HG02571 (cell line): ENCODE measurements at regions not wholly inside any gene's neighbourhood (a gene's known extent, or its start where the extent isn't known, plus 50 kb on each side); places are given as distances from the start of the nearest gene placed in this dataset.

Experiments used
- ATAC-seq: cut with Tn5 transposase; IDR thresholded peaks from one replicate; pipeline ENCODE4 v1.9.1; 2021; ENCODE audit warnings: mild to moderate bottlenecking, moderate library complexity; ENCODE audit not compliant: unreplicated experiment

DNA sequence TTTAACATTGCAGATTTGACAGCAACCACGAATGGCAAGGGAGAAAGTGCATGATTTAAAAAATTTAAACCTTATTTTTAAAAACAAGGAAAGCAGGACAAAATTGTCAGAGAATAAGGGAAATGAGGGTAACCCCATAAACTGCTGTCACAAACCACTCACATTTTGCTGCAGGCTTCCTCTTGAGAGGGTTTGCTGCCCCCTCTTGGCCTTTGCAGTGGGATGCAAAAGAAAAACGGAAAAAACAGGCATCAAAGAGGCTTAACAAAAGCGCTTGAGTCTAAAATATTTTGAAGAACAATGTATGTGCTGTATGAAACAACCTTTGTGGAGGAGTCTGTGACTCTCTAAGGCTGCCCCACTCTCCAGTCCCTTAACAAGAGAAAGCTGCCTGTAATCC, 91.6 kb downstream of the TMX3 start:
- peak; percentile 50 for ATAC-seq

DNA sequence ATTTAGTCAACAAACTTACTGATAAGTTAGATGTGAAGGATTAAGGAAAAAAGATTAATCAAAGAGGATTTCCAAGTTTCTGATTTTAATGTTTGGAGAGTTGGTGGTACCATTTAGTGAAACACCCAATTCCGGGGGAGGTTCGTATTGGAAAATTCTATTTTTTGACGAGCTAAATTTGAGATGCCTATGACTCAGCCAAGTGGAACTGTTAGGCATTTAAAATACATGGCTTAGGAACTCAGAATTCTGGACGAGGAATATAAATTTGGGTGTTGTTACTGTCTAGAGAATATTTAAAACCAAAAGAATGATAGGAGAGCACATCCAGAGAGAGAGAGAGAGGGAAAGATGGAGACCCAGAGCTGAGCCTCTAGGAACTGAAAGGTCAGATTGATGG, 103.6 kb downstream of the TMX3 start:
- ATAC-seq: no peak

DNA sequence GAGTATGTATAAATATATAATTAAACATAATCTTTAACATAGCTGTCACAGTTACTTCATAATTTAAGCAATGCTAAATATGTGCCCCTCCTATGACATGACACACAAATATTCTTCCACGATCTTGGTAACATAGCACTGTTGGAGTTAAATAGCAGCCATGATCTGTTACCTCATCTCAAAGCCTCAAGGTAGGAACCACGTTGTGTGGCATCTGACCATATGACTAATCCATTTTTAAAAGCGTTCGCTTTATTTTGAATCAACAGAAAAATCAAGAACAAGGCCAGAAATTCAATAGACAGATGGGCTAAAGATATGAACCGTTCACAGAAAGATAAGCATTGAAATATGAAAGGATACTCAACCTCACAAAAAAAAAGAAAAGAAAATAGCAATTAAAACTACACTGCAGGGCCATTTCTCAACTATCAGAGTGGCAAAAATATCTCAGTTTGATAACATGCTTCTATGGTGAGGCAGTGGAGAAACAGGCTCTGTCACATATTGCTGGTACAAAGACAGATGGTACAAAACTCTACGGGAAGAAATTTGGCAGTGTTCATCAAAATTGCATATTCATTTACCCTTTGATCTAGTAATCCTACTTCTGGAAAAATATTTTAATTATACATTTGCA, 105.9 kb downstream of the TMX3 start:
- ATAC-seq: no peak

DNA sequence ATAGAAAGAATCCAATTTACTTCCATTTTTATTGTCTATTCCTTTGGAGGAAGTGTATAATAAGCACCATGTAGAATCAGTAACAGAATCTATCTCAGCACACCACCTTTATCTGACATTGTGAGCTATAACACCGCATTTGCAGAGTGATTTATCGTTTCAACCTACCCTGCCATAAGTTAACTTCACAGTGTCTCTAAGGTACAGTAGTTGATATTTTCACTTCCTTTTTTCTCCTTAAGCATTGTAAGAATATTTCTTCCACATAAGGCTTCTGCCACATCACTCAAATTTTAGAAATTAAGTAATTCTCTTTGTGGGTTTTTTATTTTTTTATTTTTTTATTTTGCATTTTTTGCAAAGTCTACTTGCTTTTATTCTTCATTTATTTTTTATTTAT, 107.1 kb downstream of the TMX3 start:
- ATAC-seq: no peak

DNA sequence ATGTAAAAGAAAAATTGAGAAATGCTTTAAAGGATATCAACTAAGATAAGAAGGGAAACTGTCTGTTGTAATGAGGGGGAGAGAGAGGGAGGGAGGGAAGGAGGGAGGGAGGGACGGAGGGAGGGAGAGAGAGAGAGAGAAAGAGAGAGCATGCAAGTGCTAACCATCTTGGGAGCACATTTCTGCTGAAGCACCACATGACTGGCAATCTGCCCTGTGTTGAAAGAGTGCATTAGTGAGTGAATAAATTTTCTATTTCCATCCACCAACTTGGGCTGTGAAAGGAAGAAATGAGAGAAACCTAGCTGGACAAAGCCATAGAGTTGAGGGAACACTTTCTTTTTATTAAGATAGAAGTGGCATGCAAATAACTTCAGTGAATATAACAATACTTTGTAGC, 110.7 kb downstream of the TMX3 start:
- no peak for ATAC-seq

DNA sequence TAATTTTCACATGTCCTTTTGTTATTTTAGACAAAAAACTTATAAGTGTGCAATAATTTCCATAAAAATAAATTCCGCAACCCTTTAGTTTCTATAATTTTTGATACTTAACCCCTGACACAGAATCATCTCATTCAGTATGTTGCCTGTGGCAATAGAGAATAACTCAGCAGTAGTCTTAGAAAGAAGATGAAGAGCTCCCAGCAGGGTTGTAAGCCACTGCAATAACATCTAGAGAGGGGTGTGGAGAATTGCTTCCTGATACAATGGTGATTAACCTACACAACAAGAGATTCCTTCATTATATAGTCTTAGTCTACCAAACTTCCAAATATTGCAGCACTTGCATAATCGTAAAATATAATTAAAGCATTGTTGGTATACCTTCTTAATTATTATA, 118.9 kb downstream of the TMX3 start:
- no peak for ATAC-seq

DNA sequence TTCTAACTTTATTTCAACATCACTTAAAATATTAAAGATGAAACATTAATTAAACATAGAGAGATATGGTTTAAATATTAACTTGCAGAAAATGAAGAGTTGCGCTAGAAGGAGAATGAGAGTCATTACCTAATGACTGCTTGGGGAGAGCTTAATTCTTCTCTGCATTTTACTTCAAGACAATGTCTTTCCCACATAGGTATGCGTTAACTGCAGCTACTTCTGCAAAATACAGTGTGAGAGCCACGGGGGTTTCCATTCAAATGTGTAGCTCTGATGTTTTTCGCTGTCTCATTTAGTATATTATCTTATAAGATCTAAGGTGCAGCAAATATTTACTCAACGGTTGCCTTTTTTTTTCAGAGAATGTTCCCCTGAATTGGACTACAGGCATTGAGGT, 126.7 kb downstream of the TMX3 start:
- no peak for ATAC-seq

DNA sequence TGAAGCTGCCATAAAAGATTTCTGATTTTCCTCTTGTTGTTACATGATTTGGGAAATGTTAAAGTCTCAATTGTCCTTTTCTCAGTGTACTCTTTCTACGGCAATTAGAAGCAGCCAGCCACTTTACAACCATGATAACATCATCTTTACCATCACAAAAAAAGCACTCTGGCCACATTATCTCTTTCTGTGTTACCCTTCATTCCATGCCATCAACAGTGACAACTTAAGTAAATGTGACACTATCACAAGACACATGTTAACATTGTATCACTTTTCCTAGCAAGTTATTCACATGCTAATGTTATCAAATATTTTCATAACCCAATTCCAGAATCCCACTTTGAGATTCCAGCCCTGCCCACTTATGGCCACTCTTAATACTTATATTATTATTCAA, 131.2 kb downstream of the TMX3 start:
- no peak for ATAC-seq

DNA sequence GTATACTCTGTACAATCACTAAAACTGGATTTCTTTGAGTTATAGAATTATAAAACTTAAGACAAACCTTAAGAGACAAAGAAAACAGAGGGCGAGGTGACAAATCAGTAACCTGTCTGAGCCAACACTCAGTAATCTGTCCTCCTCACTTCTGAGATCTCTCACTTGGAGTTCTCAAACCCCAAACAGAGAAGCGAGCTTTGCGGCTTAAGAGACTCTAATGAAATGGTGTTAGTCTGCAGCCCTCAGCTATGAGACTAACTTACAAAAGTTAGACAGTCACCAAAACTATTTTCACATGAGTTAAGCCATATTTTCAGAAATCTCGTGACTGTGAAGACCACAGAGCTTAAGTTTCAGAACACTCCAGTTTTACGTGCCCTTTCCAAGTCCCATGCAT, 140.6 kb downstream of the TMX3 start:
- no peak for ATAC-seq

DNA sequence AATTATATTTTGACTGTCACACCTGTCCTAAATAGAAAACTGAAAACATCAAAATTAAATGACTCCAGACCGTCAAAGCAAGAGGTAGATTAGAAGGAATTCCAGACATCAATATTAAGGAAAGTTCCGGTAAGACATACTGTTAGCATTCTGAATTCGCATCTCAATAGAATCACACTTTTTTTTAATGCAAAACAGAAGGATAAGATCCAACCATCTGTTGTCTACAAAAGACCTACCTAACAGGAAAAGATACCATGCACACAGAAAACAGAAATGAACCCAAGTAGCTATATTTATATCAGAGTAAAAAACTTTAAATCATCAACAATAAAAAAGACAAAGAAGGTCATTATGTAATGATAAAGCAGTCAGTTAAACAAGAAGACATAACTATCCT, 145.0 kb downstream of the TMX3 start:
- no peak for ATAC-seq

DNA sequence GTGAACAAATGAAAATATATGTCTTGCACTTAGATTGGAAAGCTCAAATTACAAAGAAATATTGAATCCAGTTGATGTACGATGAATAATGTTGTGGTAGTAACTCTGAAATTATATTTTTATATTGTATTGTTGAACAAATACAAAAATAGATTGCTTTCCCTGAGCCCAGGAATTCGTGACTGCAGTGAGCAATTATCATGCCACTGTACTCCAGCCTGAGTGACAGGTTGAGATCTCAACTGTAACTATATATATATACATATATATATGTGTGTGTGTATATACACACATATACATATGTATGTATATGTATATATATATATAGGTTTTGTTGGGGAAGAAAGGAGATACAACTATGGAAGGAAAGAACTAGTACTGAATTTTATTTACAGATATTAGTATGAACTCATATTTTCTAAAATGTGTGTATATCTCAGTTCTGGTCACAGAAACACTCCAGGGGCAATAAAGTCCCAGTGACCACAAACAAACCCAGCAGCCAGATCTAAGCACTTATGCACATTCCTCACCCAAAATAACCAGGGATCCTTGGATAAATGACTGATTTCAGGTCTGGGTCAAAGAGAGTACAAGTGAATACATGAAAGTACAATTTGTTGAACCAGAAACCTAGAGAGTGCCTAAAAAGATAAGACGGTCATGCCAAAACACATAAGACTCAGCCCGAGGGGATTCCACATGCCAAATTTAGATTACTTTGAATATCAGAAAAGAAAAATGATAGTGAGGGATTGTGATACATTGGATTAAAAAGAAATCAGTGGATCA, 146.3 kb downstream of the TMX3 start:
- ATAC-seq: no peak

DNA sequence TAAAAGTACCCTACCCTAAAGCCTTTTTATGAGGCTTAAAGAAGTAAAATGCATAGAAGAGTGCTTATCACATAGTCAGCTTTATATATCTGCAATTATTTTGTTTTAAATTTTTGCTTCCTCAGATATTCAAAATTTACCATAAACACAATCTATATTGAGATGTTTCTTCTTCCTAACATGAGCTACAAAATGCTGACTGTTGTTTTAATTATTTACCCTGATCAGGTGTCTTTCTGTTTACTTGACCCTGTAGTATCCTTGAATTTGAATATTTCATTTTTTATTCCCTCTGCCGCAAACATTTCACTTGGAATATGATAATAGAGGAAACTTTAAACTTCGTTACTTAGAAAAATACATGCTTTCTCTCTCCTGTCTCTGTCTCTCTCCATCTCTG, 147.9 kb downstream of the TMX3 start:
- no peak for ATAC-seq

DNA sequence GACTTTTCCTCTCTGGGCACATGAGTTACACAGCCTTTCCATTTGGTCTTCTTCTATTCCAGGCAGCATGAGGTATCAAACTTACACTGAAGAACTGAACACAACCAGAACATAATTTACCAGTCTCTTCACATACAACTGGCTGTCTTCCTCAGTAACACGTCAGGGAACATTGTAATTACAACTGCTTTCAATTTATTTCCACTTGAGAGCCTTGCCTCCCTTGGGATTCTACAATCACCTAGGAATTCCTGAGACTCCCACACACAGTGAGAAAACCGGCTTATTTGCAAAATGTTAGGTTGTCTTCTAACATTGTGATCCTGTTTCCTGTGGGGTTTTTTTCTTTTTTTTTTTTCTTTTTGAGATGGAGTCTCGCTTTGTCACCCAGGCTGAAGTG, 149.9 kb downstream of the TMX3 start:
- ATAC-seq: no peak

DNA sequence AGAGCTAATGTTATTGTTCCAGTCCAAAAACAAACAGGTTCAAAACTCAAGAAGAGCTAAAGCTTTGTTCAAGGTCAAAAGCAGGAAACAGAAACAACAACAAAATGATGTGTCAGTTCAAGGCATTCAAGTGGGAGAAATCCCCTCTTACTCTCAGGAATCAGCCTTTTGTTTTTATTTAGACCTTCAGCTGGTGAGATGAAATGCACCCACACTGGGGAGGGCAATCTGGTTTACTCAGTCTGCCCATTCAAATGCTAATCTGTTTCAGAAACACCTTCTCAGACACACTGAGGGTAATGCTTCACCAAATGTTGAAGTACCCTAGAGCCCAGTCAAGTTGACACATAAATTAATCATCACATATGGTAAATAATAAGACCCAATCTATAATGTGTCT, 150.6 kb downstream of the TMX3 start:
- no peak for ATAC-seq

DNA sequence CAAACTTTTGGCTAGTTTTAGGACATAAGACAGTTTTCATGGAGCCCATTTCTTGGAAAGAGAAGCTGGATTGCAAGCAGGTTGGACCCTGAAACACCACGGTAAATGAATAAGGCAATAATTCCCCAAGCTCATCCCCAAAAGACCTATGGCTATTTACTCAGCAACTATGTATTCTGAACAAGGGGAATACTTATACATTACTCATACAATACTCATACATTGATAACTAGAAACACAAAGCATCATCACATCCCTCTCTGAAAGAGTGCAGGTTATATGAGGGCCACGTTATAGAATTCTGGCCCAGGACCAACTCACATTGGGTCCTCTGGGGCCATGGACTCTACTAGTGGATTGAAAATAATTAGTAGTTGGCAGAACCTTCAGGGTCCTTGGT, 154.8 kb downstream of the TMX3 start:
- ATAC-seq: no peak

DNA sequence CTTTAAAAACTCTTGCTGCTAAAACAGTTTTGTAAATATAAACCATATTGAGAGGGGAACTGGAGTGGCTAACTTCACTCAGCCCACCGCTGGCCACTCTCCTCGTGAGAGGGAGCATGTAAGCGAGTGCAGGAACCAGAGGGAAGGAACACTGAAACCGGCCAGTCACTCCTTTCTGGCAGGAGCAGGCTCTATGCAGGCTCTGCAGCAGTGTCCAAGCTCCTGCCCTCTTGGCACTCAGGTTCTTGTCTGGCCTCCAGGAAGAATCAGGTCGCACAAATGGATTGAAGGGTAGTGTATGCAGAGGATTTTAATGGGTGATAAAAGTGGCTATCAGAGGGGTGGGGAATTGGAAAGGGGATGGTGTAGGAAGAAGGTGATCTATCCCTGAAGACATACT, 157.7 kb downstream of the TMX3 start:
- ATAC-seq: no peak

DNA sequence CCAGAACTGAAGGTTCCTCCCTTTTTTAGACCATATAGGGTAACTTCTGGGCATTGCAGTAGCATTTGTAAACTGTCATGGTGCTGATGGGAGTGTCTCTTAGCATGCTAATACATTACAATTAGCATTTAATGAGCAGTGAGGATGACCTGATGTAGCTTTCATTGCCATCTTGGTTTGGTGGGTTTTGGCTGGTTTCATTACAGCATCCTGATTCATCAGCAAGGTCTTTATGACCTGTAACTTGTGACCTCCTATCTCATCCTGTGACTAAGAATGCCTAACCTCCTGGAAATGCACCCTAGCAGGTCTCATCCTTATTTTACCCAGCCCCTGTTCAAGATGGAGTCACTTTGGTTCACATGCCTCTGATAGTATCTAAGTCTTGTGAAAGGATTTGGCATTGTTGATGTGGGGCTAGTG, 159.0 kb downstream of the TMX3 start:
- ATAC-seq: no peak

DNA sequence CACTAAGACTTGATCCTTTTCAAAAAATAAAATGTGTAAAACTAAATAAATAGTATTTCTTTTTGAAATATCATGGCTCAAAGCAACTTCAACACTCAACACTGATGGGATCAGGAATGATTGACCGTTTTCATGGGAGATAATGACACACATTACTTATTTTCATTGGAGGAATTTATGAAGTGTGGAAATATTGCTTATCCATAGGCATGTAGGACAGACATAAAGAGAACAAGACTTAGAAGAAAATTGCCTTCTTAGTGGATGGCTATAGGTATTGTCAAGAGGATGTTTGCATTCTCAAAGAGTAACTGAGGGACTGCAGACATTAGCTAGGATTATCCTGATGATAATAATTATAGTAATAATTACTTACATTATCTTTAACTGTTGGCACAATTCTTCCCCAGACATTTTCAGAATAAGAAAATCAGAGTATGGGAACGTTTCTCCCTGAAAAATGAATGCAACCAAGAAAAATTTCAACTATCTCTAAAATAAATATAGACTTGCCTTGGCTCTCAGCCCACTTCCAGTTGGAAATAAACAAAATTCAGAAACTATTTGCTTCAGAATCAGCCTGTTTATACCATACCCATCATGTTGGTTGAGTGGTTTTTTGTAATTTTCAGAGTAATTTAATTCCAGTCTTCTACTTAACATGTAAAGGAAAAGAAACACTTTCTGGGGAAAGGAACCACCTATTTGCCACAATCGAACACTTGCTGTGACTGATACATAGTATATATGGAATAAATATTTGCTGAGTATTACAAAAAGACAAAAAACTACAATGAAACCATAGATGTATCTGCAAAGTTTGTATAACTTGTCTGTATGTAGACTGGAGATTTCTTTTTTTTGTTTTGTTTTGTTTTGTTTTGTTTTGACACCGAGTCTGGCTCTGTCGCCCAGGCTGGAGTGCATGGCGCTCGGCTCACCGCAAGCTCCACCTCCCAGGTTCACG, 165.7 kb downstream of the TMX3 start:
- ATAC-seq: no peak

DNA sequence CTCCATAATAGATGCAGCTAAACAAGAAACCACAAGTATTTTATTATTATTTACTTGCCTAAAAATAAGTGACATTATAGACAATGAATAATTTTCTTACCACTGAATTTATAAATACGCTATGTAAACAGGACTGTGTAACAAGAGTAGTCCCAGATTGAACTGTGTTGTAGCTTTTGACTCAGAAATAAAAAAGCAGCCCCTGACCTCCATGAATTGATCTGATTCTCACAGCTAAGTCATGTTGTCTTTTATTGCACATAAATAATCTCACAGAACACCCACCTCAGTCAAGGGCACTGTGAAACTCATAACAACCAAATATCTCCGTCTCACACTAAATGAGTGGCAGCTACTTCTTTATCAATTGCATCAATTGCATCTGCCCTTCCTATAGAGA, 171.6 kb downstream of the TMX3 start:
- no peak for ATAC-seq

DNA sequence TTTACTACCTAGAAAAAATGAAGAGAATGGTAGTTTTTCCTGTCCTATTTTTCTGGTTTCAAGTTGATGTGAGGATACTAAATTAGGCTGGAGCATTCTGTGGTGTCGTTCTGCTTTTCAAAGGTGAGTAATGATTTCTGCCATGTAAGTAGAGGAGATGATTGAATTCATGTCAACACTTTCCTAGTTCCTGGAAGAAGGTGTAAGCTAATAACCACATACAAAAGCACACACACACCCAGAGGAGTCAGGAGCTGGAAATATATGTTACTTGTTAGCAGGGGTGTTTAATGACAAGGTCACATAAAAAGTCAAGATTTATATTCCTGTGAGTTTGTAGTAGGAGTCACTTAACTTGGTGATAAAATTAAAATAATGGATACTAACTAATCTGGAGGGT, 172.1 kb downstream of the TMX3 start:
- ATAC-seq: no peak

DNA sequence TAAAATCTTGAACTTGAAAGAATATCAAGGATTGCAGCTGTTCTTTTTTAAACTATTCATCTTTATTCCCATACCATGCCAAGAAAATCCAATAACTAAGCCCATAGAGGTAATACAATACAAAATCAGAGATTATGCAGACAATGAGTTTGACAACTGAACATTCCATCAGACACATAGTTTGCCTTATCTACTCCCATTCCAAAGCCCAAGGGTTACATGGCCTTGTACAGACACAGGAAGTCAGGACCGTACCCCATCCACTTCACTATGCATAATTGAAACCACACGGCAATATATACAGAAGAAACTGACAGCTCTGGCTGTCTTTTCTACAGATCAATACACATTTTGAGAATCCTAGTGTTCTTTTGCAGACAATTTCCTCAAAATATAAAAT, 181.3 kb downstream of the TMX3 start:
- no peak for ATAC-seq
